Skin of body (tissue), 1 donor: ENCODE measurements at regions not wholly inside any gene's neighbourhood (a gene's known extent, or its start where the extent isn't known, plus 50 kb on each side); places are given as distances from the start of the nearest gene placed in this dataset.
"Not testable (repeated sequence)": the region's sequence is repeated elsewhere in the genome, so short reads cannot be mapped to it uniquely, and the experiment has no call there.

Source experiments
- DNase-seq: peaks from one replicate; lab custom pipeline; 2025; lab: John Stamatoyannopoulos, UW

- no peak for DNase-seq
Measured at GRCh38 chr15:89026167-89026566, 62.1 kb upstream of the ABHD2 start.

- DNase-seq, result no peak
Measured at GRCh38 chr15:89028036-89028435, 60.2 kb upstream of the ABHD2 start.

- no peak for DNase-seq
Measured at GRCh38 chr15:89030311-89030710, 57.9 kb upstream of the ABHD2 start.

- DNase-seq, result not testable (repeated sequence)
Measured at GRCh38 chr15:89031637-89032285, 56.5 kb upstream of the ABHD2 start.

- DNase-seq, result peak; percentile 67
Measured at GRCh38 chr15:89034305-89034704, 54.0 kb upstream of the ABHD2 start.

- DNase-seq, result no peak
Measured at GRCh38 chr15:89035150-89035549, 53.1 kb upstream of the ABHD2 start.

- DNase-seq, result no peak
Measured at GRCh38 chr15:89035658-89036057, 52.6 kb upstream of the ABHD2 start.

- DNase-seq, result no peak
Measured at GRCh38 chr15:89038146-89038545, 50.1 kb upstream of the ABHD2 start.
